ENCODE measurements at regions not wholly inside any gene's neighbourhood (a gene's known extent, or its start where the extent isn't known, plus 50 kb on each side); places are given as distances from the start of the nearest gene placed in this dataset.

DNA sequence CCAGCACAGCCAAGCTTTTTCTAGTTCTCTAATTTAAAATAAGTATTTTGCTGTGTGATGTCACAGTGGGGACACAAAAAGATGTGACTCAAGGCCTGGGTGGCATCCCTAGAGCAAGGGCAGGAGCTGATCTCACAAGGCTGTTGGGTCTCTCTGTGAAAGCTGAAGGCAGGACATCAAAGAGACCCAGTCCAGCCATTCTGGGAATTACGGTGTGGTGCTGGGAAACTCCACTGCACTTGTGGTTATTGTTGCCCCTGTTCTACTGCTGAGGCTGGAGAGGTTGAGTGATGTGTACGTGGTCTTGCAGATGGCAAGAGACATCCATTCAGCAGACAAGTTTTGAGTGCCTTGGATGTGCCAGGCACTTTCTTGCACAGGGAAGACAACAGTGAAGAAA, 352.9 kb downstream of the CYRIA start:
- Histone ChIP-seq H3K27me3 (ENCODE audit: insufficient read depth, low read length, poor library complexity, severe bottlenecking) (no peaks in the 10 kb centered on the region), H3K9me3 (ENCODE audit: insufficient read depth, low read depth, low read length) (no peaks in the 10 kb centered on the region), H3K4me3 (ENCODE audit: low read length, poor library complexity, severe bottlenecking) (no peak overlapping the region), H3K4me1 (ENCODE audit: insufficient read depth, low read length, poor library complexity, severe bottlenecking) (peaks cover 14% of the 10 kb centered on the region), H3F3A (ENCODE audit: low read depth) (no peaks in the 10 kb centered on the region), H4K20me1 (ENCODE audit: insufficient read depth, low read length, poor library complexity, severe bottlenecking) (no peaks in the 10 kb centered on the region), H3K4me2 (ENCODE audit: low read depth, low read length, poor library complexity, severe bottlenecking) (no peak overlapping the region), H3K79me2 (ENCODE audit: insufficient read depth, low read length) (no peaks in the 10 kb centered on the region), H3K36me3 (ENCODE audit: insufficient read depth, low read length) (no peaks in the 10 kb centered on the region), H2AFZ (ENCODE audit: low read length) (no peak overlapping the region), H3K9ac (ENCODE audit: low read depth, low read length, poor library complexity, severe bottlenecking) (no peak overlapping the region), H3K9me2 (replicated peaks; ENCODE audit: low read depth, low read length) (no peaks in the 10 kb centered on the region)
- TF ChIP-seq, protein P1, sequence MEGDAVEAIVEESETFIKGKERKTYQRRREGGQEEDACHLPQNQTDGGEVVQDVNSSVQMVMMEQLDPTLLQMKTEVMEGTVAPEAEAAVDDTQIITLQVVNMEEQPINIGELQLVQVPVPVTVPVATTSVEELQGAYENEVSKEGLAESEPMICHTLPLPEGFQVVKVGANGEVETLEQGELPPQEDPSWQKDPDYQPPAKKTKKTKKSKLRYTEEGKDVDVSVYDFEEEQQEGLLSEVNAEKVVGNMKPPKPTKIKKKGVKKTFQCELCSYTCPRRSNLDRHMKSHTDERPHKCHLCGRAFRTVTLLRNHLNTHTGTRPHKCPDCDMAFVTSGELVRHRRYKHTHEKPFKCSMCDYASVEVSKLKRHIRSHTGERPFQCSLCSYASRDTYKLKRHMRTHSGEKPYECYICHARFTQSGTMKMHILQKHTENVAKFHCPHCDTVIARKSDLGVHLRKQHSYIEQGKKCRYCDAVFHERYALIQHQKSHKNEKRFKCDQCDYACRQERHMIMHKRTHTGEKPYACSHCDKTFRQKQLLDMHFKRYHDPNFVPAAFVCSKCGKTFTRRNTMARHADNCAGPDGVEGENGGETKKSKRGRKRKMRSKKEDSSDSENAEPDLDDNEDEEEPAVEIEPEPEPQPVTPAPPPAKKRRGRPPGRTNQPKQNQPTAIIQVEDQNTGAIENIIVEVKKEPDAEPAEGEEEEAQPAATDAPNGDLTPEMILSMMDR (conservative IDR thresholded peaks at IDR 0.05; ENCODE audit: low read length) = no peak
- no peak for TF ChIP-seq EZH2phosphoT487 (IDR thresholded peaks at IDR 0.05; ENCODE audit: borderline replicate concordance)

DNA sequence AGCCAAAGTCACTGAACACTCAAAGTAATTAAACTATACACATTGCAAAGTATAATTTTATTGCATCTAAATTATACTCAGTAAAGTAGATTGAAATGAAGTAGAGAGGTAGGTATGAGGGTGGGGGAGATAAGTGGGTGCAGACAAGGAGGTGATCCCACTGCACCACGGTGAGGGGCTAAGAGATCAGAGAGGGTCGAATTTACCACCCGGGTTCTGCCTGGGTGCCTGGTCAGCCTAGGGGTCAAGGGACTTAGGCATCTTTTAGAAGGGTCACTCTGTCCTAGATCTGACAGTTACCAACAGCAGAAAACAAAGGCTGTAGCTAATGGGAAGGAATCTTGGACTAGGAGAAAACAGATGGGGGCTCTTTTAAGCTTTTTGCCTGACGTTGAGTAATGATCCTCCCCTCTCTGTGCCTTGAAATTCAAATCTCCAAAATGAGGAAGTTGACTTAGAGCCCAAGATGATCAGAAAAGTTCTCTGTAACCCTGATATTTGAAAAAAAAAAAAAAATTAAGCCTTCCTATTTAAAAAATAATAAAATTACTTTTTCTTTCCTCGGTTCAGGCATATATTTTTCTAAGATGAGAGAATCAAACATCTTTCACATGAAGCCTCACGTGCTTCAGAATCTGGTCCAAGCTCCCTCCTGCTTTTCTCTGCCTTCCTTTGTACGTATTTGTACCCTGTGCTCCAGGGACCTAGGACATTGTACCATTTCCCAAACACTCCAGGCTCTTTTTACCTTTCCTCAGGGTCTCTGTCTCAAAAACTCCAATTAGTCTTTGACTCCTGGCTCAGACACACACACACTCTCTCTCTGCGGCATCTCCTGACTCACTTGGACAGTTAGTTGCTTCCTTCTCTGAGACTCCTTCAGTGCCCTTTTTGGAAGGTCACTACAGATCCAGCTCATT, 353.9 kb downstream of the CYRIA start:
- Histone ChIP-seq H3K4me2 (ENCODE audit: low read depth, low read length, poor library complexity, severe bottlenecking) (no peak overlapping the region), H3K4me1 (ENCODE audit: insufficient read depth, low read length, poor library complexity, severe bottlenecking) (peaks cover 4% of the 10 kb centered on the region)

DNA sequence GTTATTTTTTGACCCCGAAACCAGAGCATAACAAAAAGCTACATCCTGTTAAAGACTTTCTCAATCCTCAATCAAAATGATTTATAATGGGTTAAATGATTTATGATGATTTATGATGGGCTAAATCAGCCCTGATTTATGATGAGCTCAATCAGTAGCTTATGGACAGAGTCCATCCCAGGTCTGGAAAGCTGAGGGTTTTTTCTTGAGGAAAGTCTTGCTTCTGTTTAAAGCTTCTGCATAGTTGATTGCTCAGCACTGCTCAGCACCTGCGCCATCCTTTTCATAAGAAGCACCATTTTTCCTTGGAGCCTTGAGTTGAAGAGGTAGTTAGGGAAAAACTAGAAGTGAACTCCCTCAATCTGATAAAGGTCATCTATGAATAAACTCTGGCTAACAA, 356.8 kb downstream of the CYRIA start:
- no peak overlapping the region for H3K4me3 ChIP-seq (ENCODE audit: low read length, poor library complexity, severe bottlenecking)
- H3K9ac ChIP-seq (ENCODE audit: low read depth, low read length, poor library complexity, severe bottlenecking) = no peak overlapping the region
- TF ChIP-seq EZH2phosphoT487 (IDR thresholded peaks at IDR 0.05; ENCODE audit: borderline replicate concordance) = no peak
- TF ChIP-seq, protein P1 (conservative IDR thresholded peaks at IDR 0.05; ENCODE audit: low read length) = no peak
- H2AFZ ChIP-seq (ENCODE audit: low read length) = no peak overlapping the region
- no peaks in the 10 kb centered on the region for H3K27me3 ChIP-seq (ENCODE audit: insufficient read depth, low read length, poor library complexity, severe bottlenecking)
- no peak overlapping the region for H3K4me2 ChIP-seq (ENCODE audit: low read depth, low read length, poor library complexity, severe bottlenecking)
- H3K79me2 ChIP-seq (ENCODE audit: insufficient read depth, low read length) = no peaks in the 10 kb centered on the region
- no peaks in the 10 kb centered on the region for H3K9me2 ChIP-seq (replicated peaks; ENCODE audit: low read depth, low read length)
- no peaks in the 10 kb centered on the region for H3K4me1 ChIP-seq (ENCODE audit: insufficient read depth, low read length, poor library complexity, severe bottlenecking)
- H3F3A ChIP-seq (ENCODE audit: low read depth) = no peaks in the 10 kb centered on the region
- H3K36me3 ChIP-seq (ENCODE audit: insufficient read depth, low read length) = no peaks in the 10 kb centered on the region
- H3K9me3 ChIP-seq (ENCODE audit: insufficient read depth, low read depth, low read length) = no peaks in the 10 kb centered on the region
- H4K20me1 ChIP-seq (ENCODE audit: insufficient read depth, low read length, poor library complexity, severe bottlenecking) = no peaks in the 10 kb centered on the region

More for the DNA sequence above, 353.9 kb downstream of the CYRIA start:
- Histone ChIP-seq H3K36me3 (ENCODE audit: insufficient read depth, low read length) (no peaks in the 10 kb centered on the region), H3K9me2 (replicated peaks; ENCODE audit: low read depth, low read length) (no peaks in the 10 kb centered on the region), H4K20me1 (ENCODE audit: insufficient read depth, low read length, poor library complexity, severe bottlenecking) (no peaks in the 10 kb centered on the region), H3K9me3 (ENCODE audit: insufficient read depth, low read depth, low read length) (no peaks in the 10 kb centered on the region), H3K9ac (ENCODE audit: low read depth, low read length, poor library complexity, severe bottlenecking) (no peak overlapping the region), H2AFZ (ENCODE audit: low read length) (no peak overlapping the region), H3K4me3 (ENCODE audit: low read length, poor library complexity, severe bottlenecking) (no peak overlapping the region), H3K27me3 (ENCODE audit: insufficient read depth, low read length, poor library complexity, severe bottlenecking) (no peaks in the 10 kb centered on the region), H3K79me2 (ENCODE audit: insufficient read depth, low read length) (no peaks in the 10 kb centered on the region), H3F3A (ENCODE audit: low read depth) (no peaks in the 10 kb centered on the region)
- TF ChIP-seq, protein P1 (conservative IDR thresholded peaks at IDR 0.05; ENCODE audit: low read length) = no peak
- TF ChIP-seq EZH2phosphoT487 (IDR thresholded peaks at IDR 0.05; ENCODE audit: borderline replicate concordance) = no peak
